ENCODE measurements at regions not wholly inside any gene's neighbourhood (a gene's known extent, or its start where the extent isn't known, plus 50 kb on each side); places are given as distances from the start of the nearest gene placed in this dataset.

- TF ChIP-seq POLR2A (IDR thresholded peaks at IDR 0.05) (no peak), EP300 (IDR thresholded peaks at IDR 0.05; ENCODE audit: low read depth) (no peak), POLR2AphosphoS5 (IDR thresholded peaks at IDR 0.05) (no peak), CTCF (IDR thresholded peaks at IDR 0.05) (no peak)
Observed at GRCh38 chr5:29402270-29402669, 1791.2 kb upstream of the CDH6 start.
